ENCODE measurements at regions not wholly inside any gene's neighbourhood (a gene's known extent, or its start where the extent isn't known, plus 50 kb on each side); places are given as distances from the start of the nearest gene placed in this dataset.
A peak's percentile ranks its signal among the peaks of the same experiment; 100 is the strongest.

DNA sequence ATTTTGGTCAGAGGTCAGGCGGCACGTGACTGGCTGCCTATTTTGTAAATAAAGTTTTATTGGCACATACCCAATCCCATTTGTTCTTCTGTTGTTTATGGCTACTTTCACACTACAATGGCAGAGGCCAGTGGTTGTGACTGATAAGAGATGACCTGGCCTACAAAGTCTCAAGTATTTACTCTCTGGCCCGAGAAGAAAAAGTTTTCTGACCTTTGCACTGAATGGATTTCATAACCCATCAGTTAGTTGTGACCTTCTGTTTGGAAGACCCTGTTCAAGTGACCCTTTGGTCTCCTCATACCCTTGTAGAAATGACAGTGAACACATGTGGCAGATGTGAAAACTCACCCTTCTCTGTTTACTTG, 121.4 kb upstream of the MGAT5 start (continued):
- TF ChIP-seq, protein P1, sequence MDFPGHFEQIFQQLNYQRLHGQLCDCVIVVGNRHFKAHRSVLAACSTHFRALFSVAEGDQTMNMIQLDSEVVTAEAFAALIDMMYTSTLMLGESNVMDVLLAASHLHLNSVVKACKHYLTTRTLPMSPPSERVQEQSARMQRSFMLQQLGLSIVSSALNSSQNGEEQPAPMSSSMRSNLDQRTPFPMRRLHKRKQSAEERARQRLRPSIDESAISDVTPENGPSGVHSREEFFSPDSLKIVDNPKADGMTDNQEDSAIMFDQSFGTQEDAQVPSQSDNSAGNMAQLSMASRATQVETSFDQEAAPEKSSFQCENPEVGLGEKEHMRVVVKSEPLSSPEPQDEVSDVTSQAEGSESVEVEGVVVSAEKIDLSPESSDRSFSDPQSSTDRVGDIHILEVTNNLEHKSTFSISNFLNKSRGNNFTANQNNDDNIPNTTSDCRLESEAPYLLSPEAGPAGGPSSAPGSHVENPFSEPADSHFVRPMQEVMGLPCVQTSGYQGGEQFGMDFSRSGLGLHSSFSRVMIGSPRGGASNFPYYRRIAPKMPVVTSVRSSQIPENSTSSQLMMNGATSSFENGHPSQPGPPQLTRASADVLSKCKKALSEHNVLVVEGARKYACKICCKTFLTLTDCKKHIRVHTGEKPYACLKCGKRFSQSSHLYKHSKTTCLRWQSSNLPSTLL (IDR thresholded peaks at IDR 0.05), result no peak
- TF ChIP-seq TAL1 (IDR thresholded peaks at IDR 0.05), result peak; percentile 74
- TF ChIP-seq, protein P2, sequence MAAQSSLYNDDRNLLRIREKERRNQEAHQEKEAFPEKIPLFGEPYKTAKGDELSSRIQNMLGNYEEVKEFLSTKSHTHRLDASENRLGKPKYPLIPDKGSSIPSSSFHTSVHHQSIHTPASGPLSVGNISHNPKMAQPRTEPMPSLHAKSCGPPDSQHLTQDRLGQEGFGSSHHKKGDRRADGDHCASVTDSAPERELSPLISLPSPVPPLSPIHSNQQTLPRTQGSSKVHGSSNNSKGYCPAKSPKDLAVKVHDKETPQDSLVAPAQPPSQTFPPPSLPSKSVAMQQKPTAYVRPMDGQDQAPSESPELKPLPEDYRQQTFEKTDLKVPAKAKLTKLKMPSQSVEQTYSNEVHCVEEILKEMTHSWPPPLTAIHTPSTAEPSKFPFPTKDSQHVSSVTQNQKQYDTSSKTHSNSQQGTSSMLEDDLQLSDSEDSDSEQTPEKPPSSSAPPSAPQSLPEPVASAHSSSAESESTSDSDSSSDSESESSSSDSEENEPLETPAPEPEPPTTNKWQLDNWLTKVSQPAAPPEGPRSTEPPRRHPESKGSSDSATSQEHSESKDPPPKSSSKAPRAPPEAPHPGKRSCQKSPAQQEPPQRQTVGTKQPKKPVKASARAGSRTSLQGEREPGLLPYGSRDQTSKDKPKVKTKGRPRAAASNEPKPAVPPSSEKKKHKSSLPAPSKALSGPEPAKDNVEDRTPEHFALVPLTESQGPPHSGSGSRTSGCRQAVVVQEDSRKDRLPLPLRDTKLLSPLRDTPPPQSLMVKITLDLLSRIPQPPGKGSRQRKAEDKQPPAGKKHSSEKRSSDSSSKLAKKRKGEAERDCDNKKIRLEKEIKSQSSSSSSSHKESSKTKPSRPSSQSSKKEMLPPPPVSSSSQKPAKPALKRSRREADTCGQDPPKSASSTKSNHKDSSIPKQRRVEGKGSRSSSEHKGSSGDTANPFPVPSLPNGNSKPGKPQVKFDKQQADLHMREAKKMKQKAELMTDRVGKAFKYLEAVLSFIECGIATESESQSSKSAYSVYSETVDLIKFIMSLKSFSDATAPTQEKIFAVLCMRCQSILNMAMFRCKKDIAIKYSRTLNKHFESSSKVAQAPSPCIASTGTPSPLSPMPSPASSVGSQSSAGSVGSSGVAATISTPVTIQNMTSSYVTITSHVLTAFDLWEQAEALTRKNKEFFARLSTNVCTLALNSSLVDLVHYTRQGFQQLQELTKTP (IDR thresholded peaks at IDR 0.05; ENCODE audit: low read depth in 1 of 2, partially characterized antibody in 2 of 2), result peak in 1 of 2 experiments; percentile 34
- TF ChIP-seq, protein P3, sequence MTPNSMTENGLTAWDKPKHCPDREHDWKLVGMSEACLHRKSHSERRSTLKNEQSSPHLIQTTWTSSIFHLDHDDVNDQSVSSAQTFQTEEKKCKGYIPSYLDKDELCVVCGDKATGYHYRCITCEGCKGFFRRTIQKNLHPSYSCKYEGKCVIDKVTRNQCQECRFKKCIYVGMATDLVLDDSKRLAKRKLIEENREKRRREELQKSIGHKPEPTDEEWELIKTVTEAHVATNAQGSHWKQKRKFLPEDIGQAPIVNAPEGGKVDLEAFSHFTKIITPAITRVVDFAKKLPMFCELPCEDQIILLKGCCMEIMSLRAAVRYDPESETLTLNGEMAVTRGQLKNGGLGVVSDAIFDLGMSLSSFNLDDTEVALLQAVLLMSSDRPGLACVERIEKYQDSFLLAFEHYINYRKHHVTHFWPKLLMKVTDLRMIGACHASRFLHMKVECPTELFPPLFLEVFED (CRISPR knock-in tag; conservative IDR thresholded peaks at IDR 0.05), result no peak
- TF ChIP-seq ZNF274 (IDR thresholded peaks at IDR 0.05; ENCODE audit: borderline replicate concordance, low read depth, low read length), result no peak
- no peak for TF ChIP-seq MAFK (IDR thresholded peaks at IDR 0.05; ENCODE audit: low read length)
- peak; percentile 39; the same call in 1 of the 2 replicates for TF ChIP-seq CXXC5 (CRISPR knock-in tag; IDR thresholded peaks at IDR 0.05)
- TF ChIP-seq ZNF134 (CRISPR knock-in tag; conservative IDR thresholded peaks at IDR 0.05), result no peak
- TF ChIP-seq, protein P4, sequence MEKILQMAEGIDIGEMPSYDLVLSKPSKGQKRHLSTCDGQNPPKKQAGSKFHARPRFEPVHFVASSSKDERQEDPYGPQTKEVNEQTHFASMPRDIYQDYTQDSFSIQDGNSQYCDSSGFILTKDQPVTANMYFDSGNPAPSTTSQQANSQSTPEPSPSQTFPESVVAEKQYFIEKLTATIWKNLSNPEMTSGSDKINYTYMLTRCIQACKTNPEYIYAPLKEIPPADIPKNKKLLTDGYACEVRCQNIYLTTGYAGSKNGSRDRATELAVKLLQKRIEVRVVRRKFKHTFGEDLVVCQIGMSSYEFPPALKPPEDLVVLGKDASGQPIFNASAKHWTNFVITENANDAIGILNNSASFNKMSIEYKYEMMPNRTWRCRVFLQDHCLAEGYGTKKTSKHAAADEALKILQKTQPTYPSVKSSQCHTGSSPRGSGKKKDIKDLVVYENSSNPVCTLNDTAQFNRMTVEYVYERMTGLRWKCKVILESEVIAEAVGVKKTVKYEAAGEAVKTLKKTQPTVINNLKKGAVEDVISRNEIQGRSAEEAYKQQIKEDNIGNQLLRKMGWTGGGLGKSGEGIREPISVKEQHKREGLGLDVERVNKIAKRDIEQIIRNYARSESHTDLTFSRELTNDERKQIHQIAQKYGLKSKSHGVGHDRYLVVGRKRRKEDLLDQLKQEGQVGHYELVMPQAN (IDR thresholded peaks at IDR 0.05; ENCODE audit: borderline replicate concordance), result no peak
- no peak for TF ChIP-seq TAF9B (IDR thresholded peaks at IDR 0.05; ENCODE audit: partially characterized antibody)
- TF ChIP-seq, protein P5, sequence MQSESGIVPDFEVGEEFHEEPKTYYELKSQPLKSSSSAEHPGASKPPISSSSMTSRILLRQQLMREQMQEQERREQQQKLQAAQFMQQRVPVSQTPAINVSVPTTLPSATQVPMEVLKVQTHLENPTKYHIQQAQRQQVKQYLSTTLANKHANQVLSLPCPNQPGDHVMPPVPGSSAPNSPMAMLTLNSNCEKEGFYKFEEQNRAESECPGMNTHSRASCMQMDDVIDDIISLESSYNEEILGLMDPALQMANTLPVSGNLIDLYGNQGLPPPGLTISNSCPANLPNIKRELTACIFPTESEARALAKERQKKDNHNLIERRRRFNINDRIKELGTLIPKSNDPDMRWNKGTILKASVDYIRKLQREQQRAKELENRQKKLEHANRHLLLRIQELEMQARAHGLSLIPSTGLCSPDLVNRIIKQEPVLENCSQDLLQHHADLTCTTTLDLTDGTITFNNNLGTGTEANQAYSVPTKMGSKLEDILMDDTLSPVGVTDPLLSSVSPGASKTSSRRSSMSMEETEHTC (IDR thresholded peaks at IDR 0.05), result 0 out of 2 replicates have a peak, but pooled peaks have one; percentile 58
- no peak for TF ChIP-seq ZNF699 (CRISPR knock-in tag; IDR thresholded peaks at IDR 0.05; ENCODE audit: insufficient replicate concordance)
- TF ChIP-seq CBFA2T2 (conservative IDR thresholded peaks at IDR 0.05), result peak; percentile 29
- TF ChIP-seq PTTG1 (tag; IDR thresholded peaks at IDR 0.05; ENCODE audit: low read depth), result 0 out of 2 replicates have a peak, but pooled peaks have one; percentile 38
- no peak for TF ChIP-seq CBFB (CRISPR knock-in tag; IDR thresholded peaks at IDR 0.05)
- 0 out of 2 replicates have a peak, but pooled peaks have one; percentile 30 for TF ChIP-seq NR2F6 (CRISPR knock-in tag; IDR thresholded peaks at IDR 0.05)
- no peak for TF ChIP-seq ZNF263 (CRISPR knock-in tag; IDR thresholded peaks at IDR 0.05; ENCODE audit: borderline replicate concordance)
- no peak for TF ChIP-seq NFYB (IDR thresholded peaks at IDR 0.05; ENCODE audit: extremely low read depth, insufficient read length)
- no peak for TF ChIP-seq HNRNPLL (IDR thresholded peaks at IDR 0.05; ENCODE audit: low read depth, low read length, poor library complexity, severe bottlenecking)
